Testis (tissue), 2 donors: ENCODE measurements at regions not wholly inside any gene's neighbourhood (a gene's known extent, or its start where the extent isn't known, plus 50 kb on each side); places are given as distances from the start of the nearest gene placed in this dataset.

Source experiments
- DNase-seq: peaks from one replicate; pipeline ENCODE4 v3.0.0-alpha.2; 2019
- H3K27ac ChIP-seq, 2 donors: fragments of 200-600 bp; sonication (generic); one replicate each; pipeline ENCODE4 v1.5.1; 2019
- H3K27me3 ChIP-seq: fragments of 200-600 bp; sonication (generic); one replicate; pipeline ENCODE4 v1.5.1; 2019
- H3K36me3 ChIP-seq: fragments of 200-600 bp; sonication (generic); one replicate; pipeline ENCODE4 v1.5.1; 2017; ENCODE audit warnings: low read depth; ENCODE audit errors: missing control alignments
- H3K4me1 ChIP-seq: fragments of 200-600 bp; sonication (generic); one replicate; pipeline ENCODE4 v1.5.1; 2019
- H3K4me3 ChIP-seq, 2 donors: fragments of 200-600 bp; sonication (generic); one replicate each; pipeline ENCODE4 v1.5.1; 2017 to 2019
- H3K9me3 ChIP-seq: fragments of 200-600 bp; sonication (generic); one replicate; pipeline ENCODE4 v1.5.1; 2017
- CTCF ChIP-seq, 3 experiments: fragments of 450-650 bp in 2 of 3; fragments of 200-600 bp in 1 of 3; sonication (generic) in 1 of 3; IDR thresholded peaks; one replicate each; pipeline ENCODE4 v1.5.1; 2016 to 2019; ENCODE audit warnings: antibody characterized with exemption in 3 of 3, mild to moderate bottlenecking in 2 of 3, moderate library complexity in 1 of 3
- POLR2A ChIP-seq: fragments of 450-650 bp; IDR thresholded peaks from one replicate; pipeline ENCODE4 v1.6.1; 2017; ENCODE audit warnings: antibody characterized with exemption, mild to moderate bottlenecking, moderate library complexity
- WGBS, 2 donors: methylation state at CpG; one replicate each; pipeline ENCODE4 v1.1.5; 2018; 5-methylcytosine and 5-hydroxymethylcytosine counted together
- intact Hi-C: fragments of 100-400 bp; cut with DNase I; formaldehyde crosslinking; loops from one replicate; pipeline ENCODE4 v1.15.1; 2023; ENCODE audit warnings: low total_unique reads

DNA sequence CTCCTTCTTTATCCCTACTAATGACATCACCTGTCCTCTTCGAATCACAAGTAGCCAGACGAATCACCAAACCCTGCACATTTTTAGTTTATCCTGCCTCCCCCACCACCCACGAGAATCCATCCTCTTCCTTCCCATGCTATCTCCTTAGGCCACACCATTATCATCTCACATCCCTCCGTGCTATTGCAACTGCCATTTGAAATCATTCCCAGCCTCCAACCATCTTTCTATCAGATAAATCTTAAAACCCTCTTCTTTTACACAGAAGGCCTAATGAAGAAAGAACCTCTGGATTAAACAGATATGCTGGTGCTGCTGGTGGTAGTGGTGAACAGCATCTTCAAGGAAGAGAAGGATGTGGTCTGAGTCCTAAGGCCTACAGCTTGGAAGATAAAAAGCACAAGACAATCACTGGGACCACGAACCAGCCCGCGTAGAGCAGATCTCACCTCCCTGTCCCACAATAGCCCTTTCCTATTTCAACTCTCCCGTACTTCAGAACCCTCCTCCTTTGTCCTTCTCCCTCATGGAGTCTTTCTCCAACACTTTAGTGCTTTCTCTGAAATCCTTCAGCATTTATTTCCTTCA lies 403.1 kb downstream of the SFMBT2 start:
- H3K27me3 ChIP-seq = no peaks in the 10 kb centered on the region
- no peaks in the 10 kb centered on the region for H3K36me3 ChIP-seq
- H3K9me3 ChIP-seq = no peaks in the 10 kb centered on the region
- intact Hi-C loops = no loop called here
- WGBS, 2 donors = 80 to 89% methylated on average over 8 of the region's 8 CpGs
- H3K27ac ChIP-seq = no peak overlapping the region
- no peak overlapping the region for H3K4me3 ChIP-seq
- no peaks in the 10 kb centered on the region for H3K4me1 ChIP-seq
- TF ChIP-seq CTCF (IDR thresholded peaks at IDR 0.05) = no peak
- no peak for TF ChIP-seq POLR2A
- no peak for DNase-seq

DNA sequence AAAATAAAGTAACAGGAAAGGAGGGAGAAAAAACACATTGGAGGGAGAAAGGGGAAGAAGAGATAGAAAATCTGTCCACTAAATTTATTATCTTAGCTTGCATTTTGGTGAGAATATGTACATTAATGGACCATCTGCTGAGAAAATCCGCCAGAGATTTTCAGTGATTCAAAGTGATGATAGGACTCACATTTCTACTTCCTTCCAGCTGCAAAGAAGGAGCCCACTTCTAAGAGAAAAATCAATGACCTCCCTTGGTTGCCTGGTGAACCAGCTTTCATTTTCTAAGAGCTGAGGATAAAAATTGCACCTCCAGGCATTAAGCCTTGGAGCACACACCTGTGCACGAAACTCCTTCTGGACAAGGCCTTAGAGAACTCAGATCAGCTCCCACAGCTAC lies 404.3 kb downstream of the SFMBT2 start:
- H3K27ac ChIP-seq = no peak overlapping the region
- H3K27me3 ChIP-seq = no peaks in the 10 kb centered on the region
- WGBS, 2 donors = 70 to 82% methylated on average over 2 of the region's 2 CpGs
- DNase-seq = no peak
- intact Hi-C loops = no loop called here
- H3K36me3 ChIP-seq = no peaks in the 10 kb centered on the region
- TF ChIP-seq POLR2A = no peak
- no peak for TF ChIP-seq CTCF (IDR thresholded peaks at IDR 0.05)
- H3K9me3 ChIP-seq = no peaks in the 10 kb centered on the region
- H3K4me3 ChIP-seq = no peak overlapping the region
- H3K4me1 ChIP-seq = no peaks in the 10 kb centered on the region

GRCh38 chr10:7003831-7004395 lies 406.9 kb downstream of the SFMBT2 start:
- DNase-seq = no peak
- H3K4me1 ChIP-seq = no peaks in the 10 kb centered on the region
- no peaks in the 10 kb centered on the region for H3K27me3 ChIP-seq
- no peak for TF ChIP-seq POLR2A
- no peak for TF ChIP-seq CTCF (IDR thresholded peaks at IDR 0.05)
- H3K27ac ChIP-seq = no peak overlapping the region
- H3K9me3 ChIP-seq = no peaks in the 10 kb centered on the region
- no peak overlapping the region for H3K4me3 ChIP-seq
- WGBS, 2 donors = 84 to 87% methylated on average over 4 of the region's 4 CpGs
- H3K36me3 ChIP-seq = no peaks in the 10 kb centered on the region
- intact Hi-C loops = no loop called here

DNA sequence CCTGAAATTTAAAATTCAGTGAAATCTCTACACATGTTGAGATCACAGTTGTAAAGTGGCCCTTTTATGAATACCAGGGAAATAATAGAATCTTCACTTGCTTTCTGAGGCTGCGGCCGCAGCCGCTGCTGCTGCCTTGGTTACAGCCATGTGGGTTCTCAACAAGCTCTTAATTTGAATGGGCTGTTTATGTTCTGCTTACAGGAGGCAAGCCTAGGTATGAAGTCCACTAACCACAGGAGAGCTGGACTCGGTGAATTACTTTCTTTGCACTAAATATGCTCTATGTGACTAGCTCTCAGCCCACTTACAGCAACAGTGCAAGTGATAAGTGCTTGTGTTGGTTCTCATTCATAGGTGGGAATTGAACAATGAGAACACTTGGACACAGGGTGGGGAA lies 410.8 kb downstream of the SFMBT2 start:
- intact Hi-C loops = no loop called here
- Histone ChIP-seq H3K27ac (no peak overlapping the region), H3K36me3 (no peaks in the 10 kb centered on the region), H3K4me1 (no peaks in the 10 kb centered on the region), H3K4me3 (no peak overlapping the region), H3K27me3 (no peaks in the 10 kb centered on the region), H3K9me3 (no peaks in the 10 kb centered on the region)
- no peak for DNase-seq
- no peak for TF ChIP-seq CTCF (IDR thresholded peaks at IDR 0.05)
- TF ChIP-seq POLR2A = no peak
- WGBS, 2 donors = 95 to 96% methylated on average over 4 of the region's 4 CpGs
